ENCODE measurements at regions not wholly inside any gene's neighbourhood (a gene's known extent, or its start where the extent isn't known, plus 50 kb on each side); places are given as distances from the start of the nearest gene placed in this dataset.

GRCh38 chrX:109873574-109873973 is 129.3 kb upstream of the TMEM164 start:
- H3K27ac ChIP-seq = no peak overlapping the region
- no peak for TF ChIP-seq CTCF (IDR thresholded peaks at IDR 0.05)
- H3K27me3 ChIP-seq (replicated peaks; ENCODE audit: insufficient read depth) = no peaks in the 10 kb centered on the region
- H3K9me3 ChIP-seq = no peaks in the 10 kb centered on the region
- DNase-seq (ENCODE audit: low spot score) (no peak), ATAC-seq (ENCODE audit: insufficient number of reproducible peaks, low FRiP score, low read depth) (no peak)
- H3K4me3 ChIP-seq = no peak overlapping the region
- no peaks in the 10 kb centered on the region for H3K4me1 ChIP-seq (ENCODE audit: control insufficient read depth in 1 of 2, low read depth in 2 of 2)
- no peaks in the 10 kb centered on the region for H3K36me3 ChIP-seq

- no peak for TF ChIP-seq CTCF (IDR thresholded peaks at IDR 0.05)
- DNase-seq (ENCODE audit: low spot score) (no peak), ATAC-seq (ENCODE audit: insufficient number of reproducible peaks, low FRiP score, low read depth) (no peak)
- Histone ChIP-seq H3K9me3 (no peaks in the 10 kb centered on the region), H3K27ac (no peak overlapping the region), H3K27me3 (replicated peaks; ENCODE audit: insufficient read depth) (no peaks in the 10 kb centered on the region), H3K36me3 (no peaks in the 10 kb centered on the region), H3K4me1 (ENCODE audit: control insufficient read depth in 1 of 2, low read depth in 2 of 2) (no peaks in the 10 kb centered on the region), H3K4me3 (no peak overlapping the region)
Observed at GRCh38 chrX:109873983-109874382, 128.9 kb upstream of the TMEM164 start.

GRCh38 chrX:109874548-109874947 is 128.4 kb upstream of the TMEM164 start:
- TF ChIP-seq CTCF (IDR thresholded peaks at IDR 0.05) = no peak
- H3K36me3 ChIP-seq = no peaks in the 10 kb centered on the region
- H3K27me3 ChIP-seq (replicated peaks; ENCODE audit: insufficient read depth) = no peaks in the 10 kb centered on the region
- no peaks in the 10 kb centered on the region for H3K4me1 ChIP-seq (ENCODE audit: control insufficient read depth in 1 of 2, low read depth in 2 of 2)
- no peak for ATAC-seq (ENCODE audit: insufficient number of reproducible peaks, low FRiP score, low read depth)
- H3K9me3 ChIP-seq = no peaks in the 10 kb centered on the region
- DNase-seq (ENCODE audit: low spot score) = no peak
- H3K4me3 ChIP-seq = no peak overlapping the region
- no peak overlapping the region for H3K27ac ChIP-seq

GRCh38 chrX:109875831-109876230 is 127.1 kb upstream of the TMEM164 start:
- Histone ChIP-seq H3K4me1 (ENCODE audit: control insufficient read depth in 1 of 2, low read depth in 2 of 2) (no peaks in the 10 kb centered on the region), H3K27me3 (replicated peaks; ENCODE audit: insufficient read depth) (no peaks in the 10 kb centered on the region), H3K27ac (no peak overlapping the region), H3K4me3 (no peak overlapping the region), H3K36me3 (no peaks in the 10 kb centered on the region), H3K9me3 (no peaks in the 10 kb centered on the region)
- no peak for ATAC-seq (ENCODE audit: insufficient number of reproducible peaks, low FRiP score, low read depth)
- no peak for TF ChIP-seq CTCF (IDR thresholded peaks at IDR 0.05)
- no peak for DNase-seq (ENCODE audit: low spot score)

GRCh38 chrX:109878236-109878635 is 124.7 kb upstream of the TMEM164 start:
- Histone ChIP-seq H3K27me3 (replicated peaks; ENCODE audit: insufficient read depth) (no peaks in the 10 kb centered on the region), H3K4me3 (no peak overlapping the region), H3K27ac (no peak overlapping the region), H3K36me3 (no peaks in the 10 kb centered on the region), H3K4me1 (ENCODE audit: control insufficient read depth in 1 of 2, low read depth in 2 of 2) (no peaks in the 10 kb centered on the region), H3K9me3 (no peaks in the 10 kb centered on the region)
- TF ChIP-seq CTCF (IDR thresholded peaks at IDR 0.05) = no peak
- ATAC-seq (ENCODE audit: insufficient number of reproducible peaks, low FRiP score, low read depth) (no peak), DNase-seq (ENCODE audit: low spot score) (no peak)

Data from thoracic aorta (tissue), 2 donors.